ENCODE measurements at regions not wholly inside any gene's neighbourhood (a gene's known extent, or its start where the extent isn't known, plus 50 kb on each side); places are given as distances from the start of the nearest gene placed in this dataset.

- TF ChIP-seq CTCF (conservative IDR thresholded peaks at IDR 0.05 in 1 of 2, IDR thresholded peaks at IDR 0.05 in 1 of 2; ENCODE audit: extremely low read depth in 1 of 2, insufficient read depth in 1 of 2, low read depth in 1 of 2, low read length in 2 of 2) (no peak), EZH2 (IDR thresholded peaks at IDR 0.05; ENCODE audit: borderline replicate concordance, low read length) (no peak)
Observed at GRCh38 chr10:78985973-78986818, 82.6 kb upstream of the ZMIZ1 start.

All from mammary epithelial cell (primary cell).